Esophagus squamous epithelium (tissue), 5 donors: ENCODE measurements at regions not wholly inside any gene's neighbourhood (a gene's known extent, or its start where the extent isn't known, plus 50 kb on each side); places are given as distances from the start of the nearest gene placed in this dataset.

ENCODE experiments used
- DNase-seq: peaks from one replicate; lab custom pipeline; 2025; lab: John Stamatoyannopoulos, UW
- H3K27ac ChIP-seq, 4 donors: fragments of 200-600 bp; sonication (generic); one replicate each; pipeline ENCODE4 v1.5.1; 2016 to 2019; ENCODE audit warnings: mild to moderate bottlenecking in 1 of 4
- H3K27me3 ChIP-seq, 4 donors: fragments of 200-600 bp; sonication (generic); 1 replicate in 3 of 4; 2 replicates in 1 of 4; pipeline versions ENCODE4 v1.5.1 to v1.6.0; 2017 to 2021; ENCODE audit warnings: antibody characterized with exemption in 1 of 4
- H3K36me3 ChIP-seq, 3 donors: fragments of 200-600 bp; sonication (generic); one replicate each; pipeline ENCODE4 v1.5.1; 2016 to 2019
- H3K4me1 ChIP-seq, 3 donors: fragments of 200-600 bp; sonication (generic); one replicate each; pipeline ENCODE4 v1.5.1; 2017 to 2019
- H3K4me3 ChIP-seq, 4 donors: fragments of 200-600 bp; sonication (generic); 1 replicate in 3 of 4; 2 replicates in 1 of 4; pipeline ENCODE4 v1.5.1; 2016 to 2019; ENCODE audit warnings: mild to moderate bottlenecking in 2 of 4, moderate library complexity in 1 of 4
- H3K9me3 ChIP-seq, 3 donors: fragments of 200-600 bp; sonication (generic); one replicate each; pipeline ENCODE4 v1.5.1; 2016 to 2019
- CTCF ChIP-seq, 6 experiments: fragments of 450-650 bp in 4 of 6; fragments of 200-600 bp in 2 of 6; sonication (generic) in 2 of 6; IDR thresholded peaks; one replicate each; pipeline ENCODE4 v1.5.1; 2016 to 2019; ENCODE audit warnings: antibody characterized with exemption in 6 of 6, mild to moderate bottlenecking in 4 of 6, moderate library complexity in 4 of 6
- POLR2A ChIP-seq, 4 donors: fragments of 450-650 bp; IDR thresholded peaks; one replicate each; pipeline ENCODE4 v1.6.1; 2017; ENCODE audit warnings: antibody characterized with exemption in 4 of 4, mild to moderate bottlenecking in 4 of 4, moderate library complexity in 3 of 4
- WGBS, 2 donors: methylation state at CpG; one replicate each; pipeline ENCODE4 v1.1.5; 2018; 5-methylcytosine and 5-hydroxymethylcytosine counted together
- intact Hi-C: fragments of 100-400 bp; cut with DNase I; formaldehyde crosslinking; loops from one replicate; pipeline ENCODE4 v1.15.0; 2022
- donor health status: DM: yes; HTN: yes; CAD: no.

- Histone ChIP-seq H3K27me3 (peaks cover 0 to 63% (median 0%) of the 10 kb centered on the region in 4 donors), H3K27ac (no peak overlapping the region), H3K9me3 (no peaks in the 10 kb centered on the region), H3K36me3 (no peaks in the 10 kb centered on the region), H3K4me3 (no peak overlapping the region), H3K4me1 (peaks cover 0 to 11% (median 0%) of the 10 kb centered on the region in 3 donors)
- intact Hi-C loops: no loop called here
- 61 to 72% methylated on average over 3 to 5 of the region's 5 CpGs for WGBS, 2 donors
- TF ChIP-seq CTCF (IDR thresholded peaks at IDR 0.05): no peak
- TF ChIP-seq POLR2A (IDR thresholded peaks at IDR 0.05): no peak
- no peak for DNase-seq
Observed at GRCh38 chr11:119885861-119886567, 157.0 kb upstream of the NECTIN1 start.

GRCh38 chr11:119885067-119885466, 156.1 kb upstream of the NECTIN1 start:
- H3K4me1 ChIP-seq: peaks cover 0 to 5% (median 0%) of the 10 kb centered on the region in 3 donors
- H3K27ac ChIP-seq: no peak overlapping the region
- H3K4me3 ChIP-seq: no peak overlapping the region
- intact Hi-C loops: no loop called here
- H3K9me3 ChIP-seq: no peaks in the 10 kb centered on the region
- WGBS, 2 donors: 65 to 76% methylated on average over 5 of the region's 5 CpGs
- no peak for TF ChIP-seq CTCF (IDR thresholded peaks at IDR 0.05)
- TF ChIP-seq POLR2A (IDR thresholded peaks at IDR 0.05): no peak
- H3K27me3 ChIP-seq: peaks cover 0 to 65% (median 0%) of the 10 kb centered on the region in 4 donors
- no peak for DNase-seq
- no peaks in the 10 kb centered on the region for H3K36me3 ChIP-seq

- TF ChIP-seq CTCF (IDR thresholded peaks at IDR 0.05) (no peak), POLR2A (IDR thresholded peaks at IDR 0.05) (no peak)
Observed at GRCh38 chr11:119882316-119882715, 153.3 kb upstream of the NECTIN1 start.

GRCh38 chr11:119880873-119881272, 151.9 kb upstream of the NECTIN1 start:
- H3K27me3 ChIP-seq: peaks cover 0 to 29% (median 0%) of the 10 kb centered on the region in 4 donors
- DNase-seq: no peak
- 60 to 64% methylated on average over 7 of the region's 7 CpGs for WGBS, 2 donors
- H3K4me3 ChIP-seq: no peak overlapping the region
- H3K27ac ChIP-seq: no peak overlapping the region
- H3K4me1 ChIP-seq: peaks cover 4 to 13% (median 4%) of the 10 kb centered on the region in 3 donors
- H3K36me3 ChIP-seq: no peaks in the 10 kb centered on the region
- no peaks in the 10 kb centered on the region for H3K9me3 ChIP-seq
- TF ChIP-seq CTCF (IDR thresholded peaks at IDR 0.05) (no peak), POLR2A (IDR thresholded peaks at IDR 0.05) (no peak)
- intact Hi-C loops: no loop called here

More at GRCh38 chr11:119882316-119882715, 153.3 kb upstream of the NECTIN1 start:
- no peaks in the 10 kb centered on the region for H3K36me3 ChIP-seq
- peaks cover 0 to 5% (median 0%) of the 10 kb centered on the region in 3 donors for H3K4me1 ChIP-seq
- no peaks in the 10 kb centered on the region for H3K9me3 ChIP-seq
- WGBS, 2 donors: 63 to 68% methylated on average over 3 to 4 of the region's 4 CpGs
- no peak for DNase-seq
- H3K27ac ChIP-seq: no peak overlapping the region
- no peak overlapping the region for H3K4me3 ChIP-seq
- H3K27me3 ChIP-seq: peaks cover 0 to 43% (median 0%) of the 10 kb centered on the region in 4 donors
- intact Hi-C loops: no loop called here

- Histone ChIP-seq H3K4me3 (no peak overlapping the region), H3K27ac (no peak overlapping the region), H3K27me3 (peaks cover 0 to 24% (median 0%) of the 10 kb centered on the region in 4 donors), H3K9me3 (no peaks in the 10 kb centered on the region), H3K4me1 (peaks cover 4 to 16% (median 4%) of the 10 kb centered on the region in 3 donors), H3K36me3 (no peaks in the 10 kb centered on the region)
- TF ChIP-seq CTCF (IDR thresholded peaks at IDR 0.05): no peak
- TF ChIP-seq POLR2A (IDR thresholded peaks at IDR 0.05): no peak
- intact Hi-C loops: no loop called here
- WGBS, 2 donors: 83% methylated on average over 2 of the region's 4 CpGs; no CpG with 5 or more reads in 1 of the 2 donors
- no peak for DNase-seq
Observed at GRCh38 chr11:119880143-119880542, 151.1 kb upstream of the NECTIN1 start.
